CD14-positive monocyte (primary cell): ENCODE measurements at regions not wholly inside any gene's neighbourhood (a gene's known extent, or its start where the extent isn't known, plus 50 kb on each side); places are given as distances from the start of the nearest gene placed in this dataset.

ENCODE experiments used
- DNase-seq, 3 donors: peaks; one replicate each; pipeline ENCODE4 v3.0.0-alpha.2; 2011 to 2022
- H2AFZ ChIP-seq: 2 replicates; pipeline ENCODE4 v1.6.0; 2012; ENCODE audit warnings: mild to moderate bottlenecking, low read depth, low read length, inconsistent platforms; ENCODE audit not compliant: insufficient read depth, poor library complexity, severe bottlenecking
- H3K27ac ChIP-seq, 2 donors: 1 replicate in 1 of 2; 2 replicates in 1 of 2; pipeline ENCODE4 v1.5.1; 2012 to 2013; ENCODE audit warnings: low read length in 2 of 2, control low read depth in 1 of 2, inconsistent platforms in 1 of 2, low read depth in 1 of 2, mild to moderate bottlenecking in 1 of 2
- H3K27me3 ChIP-seq, 2 donors: one replicate each; pipeline versions ENCODE4 v1.6.0 to v1.6.1; 2011 to 2013; ENCODE audit warnings: low read length in 2 of 2; ENCODE audit not compliant: control insufficient read depth in 2 of 2, insufficient read depth in 2 of 2
- H3K36me3 ChIP-seq, 2 donors: replicated peaks in 1 of 2; 1 replicate in 1 of 2; 2 replicates in 1 of 2; pipeline versions ENCODE4 v1.5.1 to v1.6.1; 2012 to 2013; ENCODE audit warnings: low read length in 2 of 2, control low read depth in 1 of 2, inconsistent platforms in 1 of 2, mild to moderate bottlenecking in 1 of 2; ENCODE audit not compliant: insufficient read depth in 2 of 2, control insufficient read depth in 1 of 2
- H3K4me1 ChIP-seq, 2 donors: 1 replicate in 1 of 2; 2 replicates in 1 of 2; pipeline versions ENCODE4 v1.5.1 to v1.6.1; 2012 to 2013; ENCODE audit warnings: low read length in 2 of 2, control low read depth in 1 of 2, inconsistent platforms in 1 of 2, mild to moderate bottlenecking in 1 of 2, moderate library complexity in 1 of 2; ENCODE audit not compliant: insufficient read depth in 2 of 2, control insufficient read depth in 1 of 2
- H3K4me2 ChIP-seq: replicated peaks from 2 replicates; pipeline ENCODE3; 2012; ENCODE audit warnings: low read length, moderate library complexity, mild to moderate bottlenecking; ENCODE audit not compliant: poor library complexity, severe bottlenecking; ENCODE audit errors: extremely low read depth
- H3K4me3 ChIP-seq, 3 experiments: fragments of 200-600 bp in 1 of 3; sonication (generic) in 1 of 3; replicated peaks in 1 of 3; 1 replicate in 2 of 3; 2 replicates in 1 of 3; pipeline ENCODE4 v1.5.1; 2011 to 2013; ENCODE audit warnings: low read length in 3 of 3, mild to moderate bottlenecking in 3 of 3, control low read depth in 2 of 3, low read depth in 2 of 3, inconsistent platforms in 1 of 3, moderate library complexity in 1 of 3
- H3K79me2 ChIP-seq: 2 replicates; pipeline ENCODE4 v1.6.0; 2012; ENCODE audit warnings: mild to moderate bottlenecking, control low read depth, inconsistent platforms, low read length, moderate library complexity; ENCODE audit not compliant: insufficient read depth
- H3K9ac ChIP-seq: 2 replicates; pipeline ENCODE4 v1.6.0; 2017; ENCODE audit warnings: low read length, mild to moderate bottlenecking; ENCODE audit not compliant: insufficient read depth, poor library complexity, severe bottlenecking
- H3K9me3 ChIP-seq, 2 donors: replicated peaks in 1 of 2; 1 replicate in 1 of 2; 2 replicates in 1 of 2; pipeline versions ENCODE4 v1.5.1 to v1.6.1; 2012 to 2013; ENCODE audit warnings: low read length in 2 of 2, control low read depth in 1 of 2; ENCODE audit not compliant: control insufficient read depth in 1 of 2, insufficient read depth in 1 of 2
- H4K20me1 ChIP-seq: 2 replicates; pipeline ENCODE4 v1.6.0; 2012; ENCODE audit warnings: mild to moderate bottlenecking, low read length, control low read depth, moderate library complexity; ENCODE audit not compliant: insufficient read depth
- H3K27ac Mint-ChIP-seq, 7 donors: one replicate each; pipeline ENCODE4 v1.8.0; 2020; ENCODE audit warnings: mild to moderate bottlenecking in 7 of 7, mixed read lengths in 7 of 7, moderate library complexity in 6 of 7, inconsistent platforms in 2 of 7
- H3K27me3 Mint-ChIP-seq, 3 donors: one replicate each; pipeline ENCODE4 v1.8.0; 2021 to 2022; ENCODE audit warnings: low read depth in 3 of 3, mild to moderate bottlenecking in 3 of 3, mixed read lengths in 3 of 3, moderate library complexity in 3 of 3, inconsistent platforms in 1 of 3
- H3K36me3 Mint-ChIP-seq, 2 donors: one replicate each; pipeline ENCODE4 v1.8.0; 2020; ENCODE audit warnings: mixed read lengths in 2 of 2, inconsistent platforms in 1 of 2, mild to moderate bottlenecking in 1 of 2
- H3K4me1 Mint-ChIP-seq: one replicate; pipeline ENCODE4 v1.8.0; 2020; ENCODE audit warnings: mild to moderate bottlenecking, mixed read lengths
- H3K4me3 Mint-ChIP-seq, 2 donors: one replicate each; pipeline ENCODE4 v1.8.0; 2020; ENCODE audit warnings: mild to moderate bottlenecking in 2 of 2, mixed read lengths in 2 of 2, moderate library complexity in 1 of 2
- H3K9me3 Mint-ChIP-seq, 7 donors: one replicate each; pipeline ENCODE4 v1.8.0; 2020 to 2022; ENCODE audit warnings: mixed read lengths in 7 of 7, mild to moderate bottlenecking in 6 of 7, moderate library complexity in 6 of 7, inconsistent platforms in 2 of 7
- WGBS: methylation state at CpG from one replicate; pipeline ENCODE4 v1.1.5; 2013; ENCODE audit warnings: missing lambda C conversion rate; ENCODE audit not compliant: insufficient coverage; 5-methylcytosine and 5-hydroxymethylcytosine counted together
- intact Hi-C, 2 donors: fragments of 100-400 bp; cut with micrococcal nuclease; formaldehyde crosslinking; loops; one replicate each; pipeline versions ENCODE4 v1.15.0 to v1.15.1; 2023
- TF ChIP-seq, protein P1 (sequence below): fragments of 200-600 bp; IDR thresholded peaks from one replicate; pipeline ENCODE4 v1.8.0; 2022; ENCODE audit warnings: antibody characterized with exemption, mild to moderate bottlenecking

DNA sequence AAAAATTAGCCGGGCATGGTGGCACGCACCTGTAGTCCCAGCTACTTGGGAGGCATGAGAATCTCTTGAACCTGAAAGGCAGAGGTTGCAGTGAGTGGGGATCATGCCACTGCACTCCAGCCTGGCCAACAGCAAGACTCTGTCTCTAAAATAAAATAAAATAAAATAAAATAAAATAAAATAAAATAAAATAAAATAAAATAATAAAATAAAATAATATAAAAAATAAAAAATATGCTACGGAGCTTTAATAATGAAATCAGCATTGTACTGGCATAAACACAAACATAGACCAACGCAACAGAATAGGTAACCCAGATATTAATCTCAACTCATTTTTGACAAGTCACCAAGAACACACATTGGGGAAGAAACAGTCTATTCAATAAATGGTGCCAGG lies 973.4 kb upstream of the SOX11 start:
- H2AFZ ChIP-seq = no peak overlapping the region
- H3K4me1 Mint-ChIP-seq = no peaks in the 10 kb centered on the region
- no peak overlapping the region for H3K9ac ChIP-seq
- no peaks in the 10 kb centered on the region for H3K36me3 Mint-ChIP-seq
- peaks cover 0 to 14% (median 2%) of the 10 kb centered on the region in 7 donors for H3K9me3 Mint-ChIP-seq
- H3K4me3 ChIP-seq = no peak overlapping the region
- no peaks in the 10 kb centered on the region for H3K36me3 ChIP-seq
- no peak overlapping the region for H3K27ac ChIP-seq
- DNase-seq = no peak
- peaks cover 3 to 4% of the 10 kb centered on the region in 2 donors for H3K9me3 ChIP-seq
- no peak overlapping the region for H3K27ac Mint-ChIP-seq
- no peak overlapping the region for H3K4me2 ChIP-seq
- TF ChIP-seq, protein P1, sequence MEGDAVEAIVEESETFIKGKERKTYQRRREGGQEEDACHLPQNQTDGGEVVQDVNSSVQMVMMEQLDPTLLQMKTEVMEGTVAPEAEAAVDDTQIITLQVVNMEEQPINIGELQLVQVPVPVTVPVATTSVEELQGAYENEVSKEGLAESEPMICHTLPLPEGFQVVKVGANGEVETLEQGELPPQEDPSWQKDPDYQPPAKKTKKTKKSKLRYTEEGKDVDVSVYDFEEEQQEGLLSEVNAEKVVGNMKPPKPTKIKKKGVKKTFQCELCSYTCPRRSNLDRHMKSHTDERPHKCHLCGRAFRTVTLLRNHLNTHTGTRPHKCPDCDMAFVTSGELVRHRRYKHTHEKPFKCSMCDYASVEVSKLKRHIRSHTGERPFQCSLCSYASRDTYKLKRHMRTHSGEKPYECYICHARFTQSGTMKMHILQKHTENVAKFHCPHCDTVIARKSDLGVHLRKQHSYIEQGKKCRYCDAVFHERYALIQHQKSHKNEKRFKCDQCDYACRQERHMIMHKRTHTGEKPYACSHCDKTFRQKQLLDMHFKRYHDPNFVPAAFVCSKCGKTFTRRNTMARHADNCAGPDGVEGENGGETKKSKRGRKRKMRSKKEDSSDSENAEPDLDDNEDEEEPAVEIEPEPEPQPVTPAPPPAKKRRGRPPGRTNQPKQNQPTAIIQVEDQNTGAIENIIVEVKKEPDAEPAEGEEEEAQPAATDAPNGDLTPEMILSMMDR = no peak
- H4K20me1 ChIP-seq = no peaks in the 10 kb centered on the region
- H3K4me1 ChIP-seq = no peaks in the 10 kb centered on the region
- H3K79me2 ChIP-seq = no peaks in the 10 kb centered on the region
- 100% methylated on average over 1 of the region's 4 CpGs for WGBS
- H3K27me3 ChIP-seq = no peaks in the 10 kb centered on the region
- intact Hi-C loops = no loop called here
- H3K4me3 Mint-ChIP-seq = no peak overlapping the region
- no peaks in the 10 kb centered on the region for H3K27me3 Mint-ChIP-seq

DNA sequence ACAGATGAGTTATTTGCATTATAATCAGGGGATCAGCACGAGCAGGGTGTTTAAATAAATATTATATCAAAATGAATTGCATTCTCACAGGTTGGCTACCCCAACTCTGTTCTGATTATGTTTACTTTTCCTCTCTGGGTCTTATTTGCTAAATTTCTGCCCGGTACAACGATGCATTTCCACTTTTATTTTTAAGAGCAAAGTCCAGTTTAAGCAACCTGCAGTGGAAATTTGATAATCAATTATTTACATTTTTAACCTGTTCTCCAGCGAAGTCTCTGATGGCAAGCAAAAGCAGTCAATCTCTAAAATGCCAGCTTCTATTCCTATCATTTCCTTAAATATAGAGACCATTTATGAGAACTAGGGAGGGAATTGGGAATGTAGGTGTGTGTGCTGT lies 966.6 kb upstream of the SOX11 start:
- Histone ChIP-seq H3K36me3 (no peaks in the 10 kb centered on the region), H3K27me3 (no peaks in the 10 kb centered on the region), H4K20me1 (no peaks in the 10 kb centered on the region), H3K4me3 (no peak overlapping the region), H3K27ac (no peak overlapping the region), H3K4me1 (no peaks in the 10 kb centered on the region), H3K4me2 (no peak overlapping the region), H3K9ac (no peak overlapping the region), H3K79me2 (no peaks in the 10 kb centered on the region), H3K9me3 (peaks cover 5 to 12% of the 10 kb centered on the region in 2 donors), H2AFZ (no peak overlapping the region)
- Mint-ChIP-seq H3K4me1 (no peaks in the 10 kb centered on the region), H3K27me3 (no peaks in the 10 kb centered on the region), H3K9me3 (peaks cover 0 to 18% (median 3%) of the 10 kb centered on the region in 7 donors), H3K36me3 (no peaks in the 10 kb centered on the region), H3K27ac (no peak overlapping the region), H3K4me3 (no peak overlapping the region)
- intact Hi-C loops = no loop called here
- 100% methylated on average over 1 of the region's 4 CpGs for WGBS
- no peak for DNase-seq
- TF ChIP-seq, protein P1 = no peak
